T-helper 17 cell (primary cell): ENCODE measurements at regions not wholly inside any gene's neighbourhood (a gene's known extent, or its start where the extent isn't known, plus 50 kb on each side); places are given as distances from the start of the nearest gene placed in this dataset.

ENCODE experiments used
- ATAC-seq: fragments of 150-1000 bp; cut with Tn5 transposase; 2 replicates; pipeline ENCODE4 v1.10.0; 2021; ENCODE audit warnings: mild to moderate bottlenecking, moderate library complexity
- DNase-seq, 3 donors: peaks; one replicate each; pipeline versions ENCODE4 v3.0.0 to v3.0.0-alpha.2; 2020 to 2021
- H3K9me3 ChIP-seq: one replicate; pipeline ENCODE4 v1.7.0; 2013; ENCODE audit warnings: low read length, mild to moderate bottlenecking; ENCODE audit not compliant: control insufficient read depth, poor library complexity, severe bottlenecking
- H3K27ac Mint-ChIP-seq: one replicate; pipeline ENCODE4 v1.8.0; 2022; ENCODE audit warnings: mild to moderate bottlenecking, moderate library complexity, mixed read lengths
- H3K27me3 Mint-ChIP-seq: one replicate; pipeline ENCODE4 v1.8.0; 2022; ENCODE audit warnings: mixed read lengths
- H3K36me3 Mint-ChIP-seq: one replicate; pipeline ENCODE4 v1.8.0; 2022; ENCODE audit warnings: low read depth, mixed read lengths
- H3K4me1 Mint-ChIP-seq: one replicate; pipeline ENCODE4 v1.8.0; 2022; ENCODE audit warnings: mild to moderate bottlenecking, mixed read lengths
- H3K4me3 Mint-ChIP-seq: one replicate; pipeline ENCODE4 v1.8.0; 2022; ENCODE audit warnings: mild to moderate bottlenecking, moderate library complexity, mixed read lengths

DNA sequence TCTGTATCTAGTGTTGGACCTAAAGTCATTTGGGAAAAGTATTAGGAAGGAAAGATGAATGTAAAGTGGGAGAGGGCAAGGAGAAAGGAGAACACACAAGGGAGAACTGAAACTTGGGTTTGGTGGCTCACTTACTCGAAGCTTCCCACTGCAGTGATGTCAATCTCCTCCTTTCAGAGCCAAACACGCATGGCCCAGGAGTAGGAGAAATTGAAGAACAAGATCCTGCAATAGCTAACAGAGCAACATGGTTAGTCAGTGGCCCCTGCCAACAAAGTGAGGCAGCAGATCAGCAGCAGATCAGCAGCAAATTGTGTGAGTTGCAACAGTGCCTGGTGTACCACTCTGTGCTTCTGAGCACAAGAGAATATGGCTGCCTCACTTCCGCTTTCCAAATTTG lies 366.4 kb downstream of the PSAT1 start:
- DNase-seq (no peak), ATAC-seq (no peak)
- Mint-ChIP-seq H3K4me3 (no peak overlapping the region), H3K4me1 (no peaks in the 10 kb centered on the region), H3K27ac (no peak overlapping the region), H3K27me3 (no peaks in the 10 kb centered on the region), H3K36me3 (peaks cover 2% of the 10 kb centered on the region)
- H3K9me3 ChIP-seq = no peaks in the 10 kb centered on the region

DNA sequence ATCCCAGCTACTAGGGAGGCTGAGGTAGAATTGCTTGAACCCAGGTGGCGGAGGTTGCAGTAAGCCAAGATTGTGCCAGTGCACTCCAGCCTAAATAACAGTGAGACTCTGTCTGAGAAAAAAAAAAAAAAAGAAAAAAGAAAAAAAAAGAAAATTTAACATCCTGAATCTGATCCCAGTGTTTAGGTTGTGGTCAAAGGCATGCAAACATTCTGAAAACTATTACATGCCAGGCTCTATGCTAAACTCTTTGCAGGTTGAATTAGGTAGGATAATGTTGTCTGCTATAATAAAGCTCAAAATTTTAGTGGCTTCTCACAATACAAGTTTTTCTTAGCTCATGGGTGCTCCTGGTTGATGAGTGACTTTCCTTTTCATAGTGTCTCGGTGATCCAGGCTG lies 367.4 kb downstream of the PSAT1 start:
- Mint-ChIP-seq H3K27ac (no peak overlapping the region), H3K27me3 (no peaks in the 10 kb centered on the region), H3K36me3 (peaks cover 2% of the 10 kb centered on the region), H3K4me3 (no peak overlapping the region), H3K4me1 (no peaks in the 10 kb centered on the region)
- DNase-seq = no peak
- no peaks in the 10 kb centered on the region for H3K9me3 ChIP-seq
- no peak for ATAC-seq

DNA sequence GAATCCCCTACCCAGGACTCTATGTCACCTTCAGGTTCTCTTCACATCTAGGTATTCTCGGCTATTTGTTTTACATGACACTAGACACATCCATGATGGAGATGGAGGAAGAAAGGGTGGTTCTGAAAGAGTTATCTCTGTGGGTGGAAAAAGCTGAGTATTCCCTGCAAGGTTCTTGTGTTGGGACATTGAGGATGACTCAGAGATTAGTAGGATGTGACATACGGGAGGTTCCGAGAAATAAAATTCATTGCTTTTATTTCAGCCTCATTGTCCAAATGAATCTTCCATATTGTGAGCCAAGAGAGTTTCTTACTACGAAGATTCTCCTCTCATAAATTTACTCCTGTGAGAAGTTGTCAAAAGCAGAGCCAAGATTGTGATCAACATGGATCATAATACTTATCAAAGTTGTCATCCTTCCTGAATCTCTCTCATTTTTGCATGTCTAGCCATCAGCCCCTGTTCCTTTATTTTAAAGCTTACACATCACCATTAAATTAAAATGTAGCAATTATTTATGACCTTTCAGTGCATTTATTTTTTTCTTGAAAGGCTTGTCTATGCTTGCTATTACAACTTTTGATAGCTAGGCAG lies 370.0 kb downstream of the PSAT1 start:
- no peaks in the 10 kb centered on the region for H3K9me3 ChIP-seq
- DNase-seq (no peak), ATAC-seq (no peak)
- no peaks in the 10 kb centered on the region for H3K36me3 Mint-ChIP-seq
- H3K27ac Mint-ChIP-seq = no peak overlapping the region
- no peaks in the 10 kb centered on the region for H3K4me1 Mint-ChIP-seq
- no peaks in the 10 kb centered on the region for H3K27me3 Mint-ChIP-seq
- no peak overlapping the region for H3K4me3 Mint-ChIP-seq

DNA sequence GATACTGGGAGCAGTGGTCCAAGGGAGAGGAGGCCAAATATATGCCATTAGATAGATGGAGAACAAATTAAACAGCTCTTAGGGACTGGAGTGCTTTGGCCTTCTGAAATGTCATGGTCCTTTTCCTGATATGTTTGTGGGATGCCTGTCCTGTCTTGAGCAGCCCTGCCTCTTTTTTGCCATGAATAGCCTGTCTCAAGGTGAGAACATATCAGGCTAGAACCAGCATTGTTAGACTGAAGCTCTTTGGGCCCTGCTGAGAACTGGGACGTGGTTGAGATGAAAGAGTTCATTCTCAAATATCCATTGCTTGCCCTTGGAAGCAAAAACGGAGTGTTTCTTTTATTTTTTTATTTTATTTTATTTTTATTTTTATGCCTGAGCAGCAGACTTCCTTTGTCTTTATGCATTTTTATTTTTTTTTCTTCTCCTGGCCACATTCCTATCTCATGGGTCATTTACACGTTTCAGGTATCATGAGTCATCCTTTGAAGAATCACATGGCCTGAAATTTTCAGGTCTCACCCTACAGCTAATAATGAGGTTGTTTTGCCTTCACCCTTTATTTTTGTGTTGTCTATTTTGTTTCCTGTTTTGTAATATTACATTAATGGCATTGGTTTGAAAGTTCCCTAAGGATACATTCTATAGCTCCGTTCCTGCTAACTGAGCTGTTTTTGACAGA lies 371.4 kb downstream of the PSAT1 start:
- no peaks in the 10 kb centered on the region for H3K4me1 Mint-ChIP-seq
- no peak overlapping the region for H3K27ac Mint-ChIP-seq
- H3K36me3 Mint-ChIP-seq = no peaks in the 10 kb centered on the region
- ATAC-seq (no peak), DNase-seq (no peak)
- H3K27me3 Mint-ChIP-seq = no peaks in the 10 kb centered on the region
- H3K9me3 ChIP-seq = no peaks in the 10 kb centered on the region
- H3K4me3 Mint-ChIP-seq = no peak overlapping the region

DNA sequence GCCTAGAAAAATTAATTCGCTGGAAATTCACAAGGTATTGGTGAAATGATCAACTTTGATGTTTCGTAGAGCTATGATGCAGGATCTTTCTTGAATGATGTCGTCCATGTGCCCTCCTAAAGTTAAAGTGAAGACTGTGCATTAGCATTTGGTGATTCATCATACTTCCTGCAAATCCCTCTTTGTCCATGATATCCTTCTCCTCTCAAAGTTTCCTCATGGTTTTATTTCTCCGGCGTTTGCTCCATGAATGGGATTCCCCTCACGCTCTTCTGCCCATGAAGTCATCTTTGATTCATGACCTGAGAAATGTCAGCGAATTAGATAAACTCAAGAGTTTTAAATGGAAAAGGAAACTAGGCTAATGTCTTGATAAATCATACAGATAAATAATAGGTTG lies 372.7 kb downstream of the PSAT1 start:
- Mint-ChIP-seq H3K4me1 (no peaks in the 10 kb centered on the region), H3K4me3 (no peak overlapping the region), H3K36me3 (no peaks in the 10 kb centered on the region), H3K27ac (no peak overlapping the region), H3K27me3 (no peaks in the 10 kb centered on the region)
- H3K9me3 ChIP-seq = no peaks in the 10 kb centered on the region
- DNase-seq = no peak
- ATAC-seq = no peak

DNA sequence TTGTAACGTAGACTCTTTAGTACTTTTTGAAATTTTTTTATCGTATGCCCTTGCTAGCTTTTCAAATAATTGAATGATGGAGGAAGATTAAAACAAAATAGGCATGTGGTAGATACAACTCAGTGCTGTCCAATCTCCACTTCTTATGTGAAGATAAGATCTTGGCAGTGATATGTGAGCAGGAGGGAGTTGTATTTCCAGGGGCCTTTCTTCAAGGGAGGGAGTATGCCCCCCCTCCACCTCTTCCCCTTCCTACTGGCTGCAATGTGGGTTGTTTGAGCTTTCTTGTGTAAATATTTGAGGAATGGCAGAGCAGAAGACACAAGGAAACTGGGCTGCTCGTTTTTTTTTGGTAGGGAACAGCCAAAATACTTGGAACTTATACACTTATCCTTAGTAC lies 374.9 kb downstream of the PSAT1 start:
- H3K27ac Mint-ChIP-seq = no peak overlapping the region
- no peaks in the 10 kb centered on the region for H3K27me3 Mint-ChIP-seq
- no peak for ATAC-seq
- H3K4me1 Mint-ChIP-seq = no peaks in the 10 kb centered on the region
- no peaks in the 10 kb centered on the region for H3K9me3 ChIP-seq
- DNase-seq = no peak
- no peak overlapping the region for H3K4me3 Mint-ChIP-seq
- no peaks in the 10 kb centered on the region for H3K36me3 Mint-ChIP-seq

DNA sequence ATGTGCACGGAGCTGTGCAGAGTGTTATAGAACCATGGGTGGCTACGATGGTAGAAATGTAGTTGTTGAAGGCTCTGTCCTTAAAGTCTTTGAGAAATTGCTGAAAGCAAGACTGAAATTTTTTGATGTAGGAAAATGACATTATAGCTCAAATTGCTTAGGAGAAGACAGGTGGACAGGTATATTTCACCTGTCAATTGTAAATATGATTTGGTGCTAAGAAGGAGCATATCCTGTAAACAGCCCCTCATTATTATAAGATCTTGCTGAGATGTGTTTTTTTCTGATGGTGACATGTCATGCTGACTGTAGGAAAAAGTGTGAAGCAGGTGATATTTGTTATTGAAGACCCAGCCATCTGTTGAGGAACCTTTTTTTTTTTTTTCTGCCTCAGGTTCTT lies 377.9 kb downstream of the PSAT1 start:
- Mint-ChIP-seq H3K4me1 (no peaks in the 10 kb centered on the region), H3K4me3 (no peak overlapping the region), H3K27me3 (no peaks in the 10 kb centered on the region), H3K27ac (no peak overlapping the region), H3K36me3 (no peaks in the 10 kb centered on the region)
- ATAC-seq = no peak
- H3K9me3 ChIP-seq = no peaks in the 10 kb centered on the region
- no peak for DNase-seq

DNA sequence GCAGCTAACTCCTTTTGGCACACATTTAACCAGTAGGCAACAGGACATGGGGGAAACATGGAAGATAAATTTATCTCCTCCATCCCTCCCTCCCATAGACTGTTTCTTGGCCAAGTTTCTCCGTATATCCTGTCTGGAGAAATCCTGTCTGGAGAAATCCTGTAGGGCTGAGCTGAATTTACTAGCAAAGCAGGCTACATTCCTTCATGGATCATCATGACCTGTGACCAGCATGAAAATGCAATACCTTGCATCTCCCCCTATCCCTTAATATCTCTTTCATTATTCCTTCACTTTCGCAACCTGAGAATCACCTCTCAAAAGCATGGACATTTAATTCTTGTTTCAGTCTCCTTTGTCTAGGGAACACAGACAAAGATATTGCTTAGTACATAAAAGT lies 379.1 kb downstream of the PSAT1 start:
- no peak for DNase-seq
- no peak overlapping the region for H3K27ac Mint-ChIP-seq
- H3K9me3 ChIP-seq = no peaks in the 10 kb centered on the region
- no peak for ATAC-seq
- H3K4me3 Mint-ChIP-seq = no peak overlapping the region
- H3K27me3 Mint-ChIP-seq = no peaks in the 10 kb centered on the region
- no peaks in the 10 kb centered on the region for H3K4me1 Mint-ChIP-seq
- H3K36me3 Mint-ChIP-seq = no peaks in the 10 kb centered on the region

DNA sequence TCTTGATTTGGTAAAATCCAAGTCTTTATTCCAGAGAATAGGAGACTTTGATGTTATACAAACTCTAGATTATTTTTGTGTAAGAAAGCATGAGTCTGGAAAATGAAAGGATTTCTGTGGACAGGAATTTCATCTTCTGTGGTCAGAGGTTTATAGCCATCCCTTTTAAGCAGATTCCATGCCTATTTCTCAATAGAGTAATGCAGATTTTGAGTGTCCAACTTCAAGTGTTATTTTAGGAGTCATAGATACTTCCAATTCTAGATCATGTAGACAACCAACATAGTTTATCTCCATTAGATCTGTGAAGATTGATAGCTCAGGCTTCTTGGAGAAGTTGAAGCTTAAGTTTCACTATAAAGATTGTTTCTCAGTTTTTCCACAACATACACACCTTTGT lies 379.7 kb downstream of the PSAT1 start:
- H3K4me3 Mint-ChIP-seq = no peak overlapping the region
- ATAC-seq = no peak

DNA sequence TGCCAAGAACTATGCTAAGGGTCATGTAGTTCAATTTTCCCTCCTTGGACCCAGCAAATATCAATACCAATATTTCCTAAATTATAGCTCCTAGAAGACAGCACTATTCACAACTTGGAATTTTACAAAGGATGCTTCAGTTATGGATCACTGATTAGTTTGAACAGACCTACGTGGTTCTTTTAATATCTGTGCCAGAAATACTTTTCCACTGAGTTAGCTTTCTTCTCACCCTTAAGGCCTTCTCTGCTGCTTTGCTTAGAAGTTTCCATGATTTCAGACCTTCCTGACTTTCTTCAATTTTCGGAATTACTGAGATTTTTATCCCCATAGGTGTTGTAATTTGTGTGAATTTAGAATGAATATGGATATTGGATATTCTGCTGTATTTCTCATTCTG lies 380.4 kb downstream of the PSAT1 start:
- Mint-ChIP-seq H3K27ac (no peak overlapping the region), H3K36me3 (no peaks in the 10 kb centered on the region), H3K27me3 (no peaks in the 10 kb centered on the region), H3K4me1 (no peaks in the 10 kb centered on the region), H3K4me3 (no peak overlapping the region)
- no peaks in the 10 kb centered on the region for H3K9me3 ChIP-seq
- DNase-seq (no peak), ATAC-seq (no peak)

More for the DNA sequence above, 379.7 kb downstream of the PSAT1 start:
- H3K27me3 Mint-ChIP-seq = no peaks in the 10 kb centered on the region
- no peak for DNase-seq
- H3K9me3 ChIP-seq = no peaks in the 10 kb centered on the region
- no peaks in the 10 kb centered on the region for H3K4me1 Mint-ChIP-seq
- no peaks in the 10 kb centered on the region for H3K36me3 Mint-ChIP-seq
- H3K27ac Mint-ChIP-seq = no peak overlapping the region

DNA sequence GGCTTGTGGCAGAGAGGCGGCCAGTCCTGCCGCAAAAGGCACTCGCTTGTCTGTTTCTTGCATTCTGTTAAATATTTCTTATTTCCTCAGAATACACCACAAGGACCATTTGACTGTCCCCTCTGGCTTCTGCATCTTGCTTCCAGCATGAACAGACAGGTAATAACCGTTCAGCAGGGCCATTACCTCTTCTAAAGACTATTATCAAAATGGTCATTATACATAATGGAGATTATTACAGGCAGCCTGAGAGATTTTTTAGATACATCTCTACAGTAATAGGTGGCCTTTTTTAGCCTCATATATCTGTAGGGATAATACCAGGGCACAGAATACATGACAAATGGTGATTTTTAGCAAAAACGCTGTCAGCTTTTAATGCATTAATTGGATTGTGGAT lies 382.0 kb downstream of the PSAT1 start:
- H3K9me3 ChIP-seq = no peaks in the 10 kb centered on the region
- no peak overlapping the region for H3K27ac Mint-ChIP-seq
- no peaks in the 10 kb centered on the region for H3K27me3 Mint-ChIP-seq
- H3K4me3 Mint-ChIP-seq = no peak overlapping the region
- ATAC-seq (no peak), DNase-seq (no peak)
- H3K4me1 Mint-ChIP-seq = no peaks in the 10 kb centered on the region
- no peaks in the 10 kb centered on the region for H3K36me3 Mint-ChIP-seq

DNA sequence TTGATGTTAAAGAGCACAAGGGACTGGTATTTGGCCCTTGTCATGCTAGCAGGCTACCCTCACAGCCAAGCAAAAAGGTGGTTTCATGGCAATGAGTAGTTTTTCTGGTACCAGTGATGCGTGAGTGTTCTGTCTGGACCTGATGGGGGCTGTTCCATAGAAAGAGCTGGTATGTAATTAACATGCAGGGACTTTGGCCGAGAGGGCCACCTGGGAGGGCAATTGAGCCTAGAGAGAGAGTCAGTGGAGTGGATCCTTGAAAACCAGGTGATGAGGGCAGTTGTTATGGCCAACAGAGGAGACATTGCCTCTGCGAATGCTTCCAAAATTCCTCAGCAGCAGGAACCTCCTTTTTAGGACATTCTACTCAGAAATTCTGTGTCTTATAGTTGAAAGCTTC lies 383.3 kb downstream of the PSAT1 start:
- Mint-ChIP-seq H3K4me3 (no peak overlapping the region), H3K36me3 (no peaks in the 10 kb centered on the region), H3K27me3 (no peaks in the 10 kb centered on the region), H3K4me1 (no peaks in the 10 kb centered on the region), H3K27ac (no peak overlapping the region)
- DNase-seq (no peak), ATAC-seq (no peak)
- no peaks in the 10 kb centered on the region for H3K9me3 ChIP-seq

DNA sequence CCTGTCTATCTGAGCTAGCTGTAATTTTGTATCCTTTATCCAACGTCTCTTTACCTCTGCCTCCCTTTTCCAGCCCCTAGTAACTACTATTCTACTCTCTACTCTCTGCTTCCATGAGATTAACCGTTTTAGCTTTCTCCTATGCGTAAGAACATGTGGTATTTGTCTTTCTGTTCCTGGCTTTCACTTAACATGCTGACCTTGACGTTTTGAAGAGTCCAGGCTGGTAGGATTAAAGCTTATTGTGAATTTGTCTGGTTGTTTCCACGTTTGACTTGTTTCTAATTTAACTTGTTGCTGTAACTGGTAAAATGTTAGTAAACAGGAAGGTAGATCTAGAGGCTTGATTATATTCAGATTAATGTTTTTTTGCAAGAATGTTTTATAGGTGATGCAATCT lies 385.3 kb downstream of the PSAT1 start:
- Mint-ChIP-seq H3K27ac (no peak overlapping the region), H3K4me3 (no peak overlapping the region), H3K4me1 (no peaks in the 10 kb centered on the region), H3K36me3 (no peaks in the 10 kb centered on the region), H3K27me3 (no peaks in the 10 kb centered on the region)
- no peaks in the 10 kb centered on the region for H3K9me3 ChIP-seq
- ATAC-seq (no peak), DNase-seq (no peak)

DNA sequence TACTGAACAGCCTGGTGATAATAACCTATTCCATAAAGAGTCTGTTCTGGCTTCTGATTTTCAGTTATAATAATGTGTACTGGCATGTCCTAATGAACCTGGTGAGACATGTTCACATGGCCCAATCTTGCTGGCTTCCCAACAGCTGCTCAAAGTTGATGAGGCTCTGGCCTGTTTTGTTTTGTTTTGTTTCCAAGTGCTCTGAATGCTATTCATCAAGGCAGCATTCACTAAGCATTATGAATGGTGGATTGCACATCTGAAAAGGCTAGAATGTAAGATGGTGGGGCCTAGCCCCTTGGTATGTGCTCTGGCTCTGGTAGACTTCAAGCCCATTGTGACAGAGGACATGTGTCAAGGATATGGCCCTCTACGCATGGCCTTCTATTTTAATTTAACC lies 388.5 kb downstream of the PSAT1 start:
- H3K9me3 ChIP-seq = no peaks in the 10 kb centered on the region
- Mint-ChIP-seq H3K27me3 (no peaks in the 10 kb centered on the region), H3K4me3 (no peak overlapping the region), H3K27ac (no peak overlapping the region), H3K4me1 (no peaks in the 10 kb centered on the region), H3K36me3 (no peaks in the 10 kb centered on the region)
- ATAC-seq (no peak), DNase-seq (no peak)
